CD4-positive, alpha-beta T cell treated with Interleukin-6 for 4 hours (primary cell): ENCODE measurements at regions not wholly inside any gene's neighbourhood (a gene's known extent, or its start where the extent isn't known, plus 50 kb on each side); places are given as distances from the start of the nearest gene placed in this dataset.
"Not testable (repeated sequence)": the region's sequence is repeated elsewhere in the genome, so short reads cannot be mapped to it uniquely, and the experiment has no call there.

Source experiments
- DNase-seq: peaks from one replicate; pipeline ENCODE4 v3.0.0-alpha.2; 2020; ENCODE audit warnings: mixed read lengths

DNA sequence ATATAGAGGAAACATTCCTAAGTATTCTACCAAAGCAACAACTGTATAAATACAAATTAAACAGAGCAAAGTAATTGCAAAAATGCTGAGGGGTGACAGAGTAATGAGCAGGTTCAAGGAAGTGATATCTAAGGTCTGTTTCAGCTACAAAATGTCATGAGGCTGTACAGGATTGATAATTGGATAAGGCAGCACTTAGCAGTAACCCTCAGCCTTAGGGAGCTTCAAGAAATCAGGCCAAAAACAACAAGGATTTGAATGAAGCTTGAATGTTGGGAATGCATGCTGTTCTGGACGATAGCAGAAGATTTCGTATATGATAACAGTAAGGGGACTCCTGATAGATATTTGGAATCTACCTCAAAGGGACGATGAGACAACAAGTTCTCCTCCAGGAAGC lies 142.0 kb upstream of the MMADHC start:
- no peak for DNase-seq

DNA sequence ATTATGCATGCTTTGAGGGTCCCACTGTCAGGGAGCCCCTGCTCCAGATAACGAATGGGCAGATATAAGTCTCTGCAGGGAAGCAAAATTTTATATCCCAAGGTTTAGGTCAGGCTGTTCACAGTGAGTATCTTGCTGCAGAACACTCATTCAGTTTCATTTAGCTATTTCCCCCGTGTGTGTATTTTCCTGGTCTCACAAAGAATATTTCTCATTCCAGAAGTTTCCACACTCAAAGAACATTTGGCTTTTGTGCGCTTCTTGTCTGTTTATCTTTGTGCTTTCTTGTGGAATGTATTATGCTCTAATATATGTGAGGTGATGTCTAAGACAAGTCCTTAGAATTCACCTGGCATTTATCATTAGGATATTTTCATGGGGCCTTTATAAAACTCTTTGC lies 140.4 kb upstream of the MMADHC start:
- DNase-seq, result no peak

DNA sequence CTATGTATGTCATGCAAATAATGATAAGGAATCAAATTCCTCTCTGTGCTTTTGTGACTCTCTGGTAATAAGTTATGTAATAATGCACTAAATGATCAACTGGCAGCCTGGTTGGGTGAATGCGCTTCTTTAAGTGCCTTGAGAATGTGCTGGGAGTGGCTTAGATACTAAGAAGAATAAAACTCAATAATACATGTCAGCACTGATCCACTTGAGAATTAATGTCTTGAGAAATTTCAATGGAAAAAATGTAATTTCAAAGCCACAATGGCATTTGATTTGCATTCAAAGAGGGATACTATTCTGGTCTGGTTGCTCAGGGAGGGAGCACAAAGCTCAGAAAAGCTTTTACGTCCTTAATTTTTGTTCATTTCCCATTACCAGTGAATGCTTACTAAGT lies 137.7 kb upstream of the MMADHC start:
- DNase-seq, result no peak

DNA sequence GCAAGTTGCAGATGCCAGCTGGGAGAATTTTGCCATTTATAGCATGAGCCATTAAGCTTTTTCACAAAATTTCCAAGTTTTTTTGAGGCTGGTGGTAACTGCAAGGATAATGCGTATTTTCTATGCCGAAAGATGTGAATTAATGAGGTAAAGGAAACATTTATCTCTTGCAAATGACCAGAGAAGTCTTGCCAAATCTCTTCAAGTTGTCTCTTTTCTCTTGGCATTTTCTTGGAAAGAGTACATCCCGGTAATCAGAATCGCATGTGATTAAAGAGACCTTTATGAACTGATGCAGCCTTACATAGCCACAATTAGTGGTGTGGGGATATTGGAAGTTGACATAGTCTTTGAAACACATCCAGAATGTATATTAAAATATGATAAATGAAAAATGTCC lies 136.5 kb upstream of the MMADHC start:
- no peak for DNase-seq

DNA sequence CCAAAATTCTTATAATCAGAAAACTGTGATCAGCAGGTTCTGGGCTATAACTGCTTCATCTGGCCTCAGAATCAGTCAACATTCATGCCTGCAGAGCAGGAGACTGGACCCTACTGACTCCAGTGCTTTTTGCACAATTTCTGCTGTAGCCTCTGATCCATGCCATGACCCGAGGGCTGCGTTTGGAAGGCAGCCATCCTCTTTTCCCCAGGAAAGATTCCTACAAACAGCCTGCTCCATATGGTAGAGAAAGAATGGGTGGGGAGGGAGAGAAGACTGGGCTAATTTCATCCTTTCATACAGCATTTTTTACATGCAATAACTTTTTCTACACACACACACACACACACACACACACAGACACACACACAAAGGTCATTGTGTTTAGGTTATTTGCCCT lies 133.0 kb upstream of the MMADHC start:
- DNase-seq, result no peak

DNA sequence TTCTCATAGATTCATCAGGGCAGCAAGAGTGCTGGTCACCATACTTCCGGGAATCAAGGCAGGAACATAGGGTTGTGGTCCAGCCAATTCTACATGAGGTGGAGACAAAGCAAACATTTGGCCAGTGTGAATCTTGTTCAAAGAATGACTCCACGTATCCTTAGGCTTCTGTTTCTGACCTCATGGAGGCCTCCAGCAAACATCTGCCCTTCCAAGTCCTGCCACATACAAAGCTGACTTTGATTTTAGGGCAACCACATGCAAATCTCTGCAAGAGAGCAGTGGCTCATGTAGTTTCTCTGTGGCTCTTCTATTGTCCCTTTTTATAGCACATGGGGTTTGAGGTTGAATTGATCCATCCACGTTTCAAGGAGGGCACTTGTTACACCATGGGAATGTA lies 132.1 kb upstream of the MMADHC start:
- no peak for DNase-seq

DNA sequence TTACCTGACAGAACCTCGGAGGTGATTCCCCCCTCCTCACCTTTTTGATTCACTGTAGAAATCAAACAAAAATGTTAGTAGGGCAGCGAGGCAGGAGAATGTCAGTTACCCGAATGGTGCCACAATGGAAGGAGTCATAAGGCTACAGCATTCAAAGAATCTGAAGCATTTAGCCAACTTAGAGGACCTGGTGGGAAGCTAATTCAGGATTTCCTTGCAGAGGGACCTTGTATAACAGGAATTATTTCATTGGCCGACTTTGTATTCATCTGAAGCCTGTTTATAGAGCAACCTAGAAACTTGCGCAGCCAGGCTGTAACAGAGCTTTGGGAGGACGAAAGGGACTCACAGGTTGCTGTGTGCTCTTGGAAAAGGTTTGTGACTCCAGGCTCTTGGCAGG lies 129.1 kb upstream of the MMADHC start:
- no peak for DNase-seq

DNA sequence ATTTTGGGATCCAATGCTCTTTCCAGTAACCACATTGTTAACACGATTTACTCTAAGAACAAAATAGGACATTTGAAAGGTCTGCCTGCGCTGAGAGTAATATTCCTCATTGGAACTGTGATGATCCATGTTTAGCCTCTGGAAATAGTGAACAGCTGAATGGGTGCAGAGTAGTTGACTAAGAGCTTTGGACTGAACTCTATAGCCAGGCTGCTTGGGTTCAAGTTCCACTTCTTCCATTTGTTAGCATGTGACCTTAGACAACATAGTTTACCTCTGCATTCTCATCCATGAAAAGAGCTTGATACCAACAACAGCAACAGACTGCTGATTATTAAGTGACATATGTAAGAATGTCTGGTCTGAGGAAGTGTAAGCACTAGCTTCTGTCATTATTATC lies 128.3 kb upstream of the MMADHC start:
- no peak for DNase-seq

DNA sequence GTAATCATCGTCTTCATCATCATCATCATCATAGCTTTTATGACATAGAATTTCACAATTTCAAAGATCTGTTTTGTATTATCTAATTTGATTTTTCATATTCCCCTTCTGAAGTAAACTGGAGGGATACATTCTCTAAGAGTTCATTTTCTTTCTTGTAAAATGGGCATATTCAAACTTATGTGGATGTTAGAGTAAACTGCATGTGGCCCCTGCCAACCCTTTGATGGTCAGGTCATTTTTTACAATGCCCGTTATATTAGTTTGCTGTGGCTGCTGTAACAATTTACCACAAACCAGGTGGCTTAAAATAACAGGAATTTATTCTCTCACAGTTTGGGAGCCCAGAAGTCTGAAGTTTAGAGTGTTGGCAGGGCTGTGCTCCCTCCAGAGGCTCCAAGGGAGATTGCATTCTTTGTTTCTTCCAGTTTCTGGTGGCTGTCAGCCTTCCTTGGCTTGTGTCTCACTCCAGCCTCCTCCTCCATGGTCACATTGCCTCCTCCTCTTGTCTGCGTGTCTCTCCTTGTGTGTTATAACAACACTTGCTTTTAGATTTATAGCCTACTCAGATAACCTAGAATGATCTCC lies 127.5 kb upstream of the MMADHC start:
- DNase-seq, result no peak

DNA sequence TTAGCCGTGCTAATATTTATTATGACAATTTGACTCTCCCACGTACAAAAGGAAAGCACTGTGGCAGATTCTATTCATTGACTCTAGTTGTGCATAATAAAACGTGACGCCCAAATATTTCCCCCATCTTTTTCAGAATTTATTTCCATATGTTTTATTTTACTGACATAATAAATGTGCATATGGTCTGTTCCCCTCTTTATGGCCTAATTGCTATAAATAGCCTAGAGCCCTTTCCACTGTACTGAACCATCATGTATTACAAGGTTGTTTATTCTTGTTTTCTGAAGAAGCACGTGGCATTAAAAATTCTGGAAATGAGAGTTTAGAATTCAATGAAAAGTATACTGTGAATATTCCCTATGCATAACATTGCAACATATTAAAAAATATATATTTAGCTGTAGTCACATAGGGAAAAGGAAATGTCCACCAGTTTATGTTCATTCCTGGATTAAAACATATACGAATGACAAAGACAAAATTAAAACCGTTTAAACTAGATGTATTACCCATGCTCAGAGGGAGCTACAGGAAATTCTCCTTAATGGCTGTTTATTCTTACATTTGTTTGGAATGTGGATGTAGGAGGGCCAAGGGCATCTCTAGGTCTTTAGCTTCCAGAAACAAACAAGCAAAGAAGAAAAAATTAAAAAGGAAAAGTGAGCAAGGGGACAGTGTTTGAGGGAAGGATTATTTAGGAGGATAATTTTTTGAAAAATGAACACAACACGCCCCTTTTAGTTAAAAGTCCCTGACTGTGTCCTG lies 122.1 kb upstream of the MMADHC start:
- no peak for DNase-seq

DNA sequence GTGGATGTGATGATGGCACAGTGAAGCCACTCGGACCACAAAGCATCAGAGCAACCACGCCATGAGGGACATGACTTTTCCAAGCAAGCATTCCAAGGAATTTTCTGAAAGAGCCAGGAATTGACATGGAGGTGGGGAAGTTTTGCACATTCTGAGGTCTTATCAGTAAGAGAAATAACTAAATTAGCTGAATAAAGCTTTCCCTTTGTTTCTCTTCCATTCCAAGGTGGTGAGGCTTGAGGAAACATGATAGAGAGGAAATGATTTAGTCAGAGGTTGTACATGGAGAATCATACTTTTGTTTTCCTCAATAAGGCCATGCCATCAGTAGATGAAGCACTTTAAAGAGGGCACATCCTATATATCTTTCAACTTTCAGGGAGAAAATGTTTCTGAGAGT lies 115.7 kb upstream of the MMADHC start:
- DNase-seq, result no peak

DNA sequence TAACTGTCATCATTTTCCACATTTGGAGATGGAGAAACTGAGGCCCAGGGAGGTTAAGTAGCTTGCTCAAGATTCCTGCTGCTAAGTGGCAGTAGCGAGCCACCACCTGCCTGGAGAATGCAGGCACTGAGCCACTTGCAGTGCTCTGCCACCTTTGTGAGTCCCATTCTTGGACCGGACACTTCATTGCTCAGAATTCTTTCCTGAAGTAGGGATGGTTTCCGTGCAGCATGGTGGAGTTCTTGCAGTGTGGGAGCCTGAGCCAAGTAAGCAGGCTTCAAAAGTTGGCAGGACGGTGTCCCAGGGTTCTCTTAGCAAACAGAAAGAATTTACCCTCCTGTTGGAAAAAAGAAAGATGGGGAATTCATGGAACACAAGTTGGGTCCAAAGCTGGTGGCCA lies 115.0 kb upstream of the MMADHC start:
- no peak for DNase-seq

DNA sequence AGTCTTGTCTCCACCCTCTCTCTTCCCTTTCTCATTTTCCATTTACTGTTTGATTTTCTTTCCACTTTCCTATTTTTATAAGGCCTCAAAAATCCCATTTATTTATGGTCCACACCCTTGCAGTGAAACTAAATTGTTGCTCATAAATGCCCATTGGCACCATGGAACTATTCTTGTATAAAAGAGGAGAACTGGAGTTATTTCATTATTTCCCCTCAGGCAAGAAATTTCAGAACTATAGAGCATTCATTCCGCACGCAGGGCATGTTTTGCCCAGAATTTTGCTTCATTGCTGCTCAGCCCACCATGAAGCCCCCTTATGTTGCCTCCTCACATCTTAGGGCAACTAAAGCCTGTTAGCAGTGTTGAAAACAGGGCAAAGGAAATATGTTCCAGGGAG lies 113.7 kb upstream of the MMADHC start:
- DNase-seq, result no peak

DNA sequence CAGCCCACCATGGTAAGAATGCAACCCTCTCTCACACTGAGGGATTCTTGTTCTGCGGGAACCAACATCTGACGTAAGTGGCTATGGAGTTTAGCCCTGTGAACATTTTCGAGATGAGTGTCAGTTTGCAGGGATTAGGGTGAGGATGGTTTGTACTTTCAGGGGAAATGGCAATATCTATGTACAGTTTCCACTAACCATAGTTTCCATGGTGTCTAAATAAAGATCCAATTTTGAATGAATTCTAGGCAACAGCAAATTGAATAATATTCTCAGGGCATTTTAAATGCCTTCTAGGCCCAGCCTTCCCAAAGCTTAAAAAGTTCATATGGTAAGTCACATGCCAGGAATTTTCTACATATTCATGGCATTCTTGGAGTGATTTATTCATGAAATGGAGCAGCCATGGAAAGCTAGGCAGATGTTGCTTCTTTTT lies 105.4 kb upstream of the MMADHC start:
- DNase-seq, result no peak

DNA sequence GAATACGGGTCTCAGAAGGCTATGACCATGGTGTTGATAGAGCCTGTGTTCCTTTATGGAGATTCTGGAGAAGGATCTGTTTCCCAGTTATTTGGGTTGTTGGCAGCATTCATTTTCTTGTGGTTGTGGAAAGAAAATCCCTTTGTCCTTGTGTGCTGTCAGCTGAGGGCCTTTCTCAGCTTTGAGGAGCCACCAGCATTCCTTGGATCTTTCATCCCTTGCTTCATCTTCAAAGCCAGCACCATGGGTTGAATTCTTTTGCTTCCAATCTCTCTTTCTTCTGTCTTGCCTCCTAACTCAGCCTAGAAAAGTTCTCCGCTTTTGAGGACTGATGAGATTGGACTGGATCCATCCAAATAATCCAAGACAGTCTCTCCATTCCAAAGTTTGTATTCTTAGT lies 103.2 kb upstream of the MMADHC start:
- no peak for DNase-seq

DNA sequence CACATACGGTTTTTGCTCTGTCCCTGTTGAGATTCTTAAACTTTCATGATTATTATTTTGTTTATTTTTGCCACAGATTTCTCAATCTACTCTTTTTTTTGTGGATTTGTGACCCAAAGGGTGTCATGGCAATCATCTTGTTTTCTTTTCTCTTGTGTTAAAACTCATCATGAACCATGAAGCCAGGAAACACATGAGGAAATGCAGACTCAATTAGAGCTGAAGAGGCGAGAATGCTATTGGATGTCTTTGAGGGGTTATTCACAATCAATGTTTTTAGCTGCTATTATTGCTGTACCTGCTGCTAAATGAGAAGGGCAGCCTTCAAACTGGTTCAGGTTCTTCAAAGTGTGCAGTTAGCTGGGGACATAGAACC lies 99.5 kb upstream of the MMADHC start:
- DNase-seq, result no peak

DNA sequence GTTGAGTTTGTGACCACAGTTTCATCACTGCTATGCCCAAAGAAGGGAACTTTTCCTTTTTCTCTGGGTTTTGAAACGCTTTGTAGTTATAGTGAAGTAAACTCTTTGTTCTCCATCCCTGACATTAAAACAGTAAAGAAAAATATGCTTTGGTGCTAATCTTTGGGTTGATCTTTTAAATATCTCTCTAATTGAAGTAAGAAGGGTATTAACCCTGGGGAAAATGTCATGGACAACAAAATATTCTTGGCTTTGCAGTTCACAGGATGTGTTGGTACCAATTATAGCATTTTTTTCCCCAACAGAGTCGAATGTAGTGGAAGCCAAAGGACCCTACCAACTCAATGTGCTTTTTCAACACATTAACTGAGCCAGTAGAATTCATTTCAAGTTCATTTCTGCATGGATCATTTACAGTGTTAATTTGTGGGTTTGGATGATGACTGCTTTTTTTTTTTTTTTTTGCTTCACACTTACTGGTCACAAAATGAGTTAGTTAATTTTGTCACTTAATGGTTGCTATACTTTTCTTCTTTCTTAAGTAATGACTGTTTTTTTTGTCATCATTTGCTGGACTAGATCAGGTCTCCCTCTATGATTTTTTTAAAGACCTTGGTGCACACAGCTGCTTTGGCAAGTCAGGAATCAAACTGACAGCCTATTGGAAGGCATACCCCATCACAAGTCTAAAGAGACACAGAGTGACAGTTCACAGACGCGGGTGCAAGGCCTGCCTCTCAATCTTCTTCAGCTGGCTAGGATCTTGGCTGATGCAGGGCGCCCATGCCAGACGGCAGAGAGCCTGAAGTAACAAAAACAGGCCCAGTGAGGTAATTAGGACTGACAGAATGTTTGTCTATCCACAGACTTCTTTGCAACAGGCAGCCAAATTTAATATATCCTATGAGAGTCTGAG lies 98.8 kb upstream of the MMADHC start:
- DNase-seq, result no peak

DNA sequence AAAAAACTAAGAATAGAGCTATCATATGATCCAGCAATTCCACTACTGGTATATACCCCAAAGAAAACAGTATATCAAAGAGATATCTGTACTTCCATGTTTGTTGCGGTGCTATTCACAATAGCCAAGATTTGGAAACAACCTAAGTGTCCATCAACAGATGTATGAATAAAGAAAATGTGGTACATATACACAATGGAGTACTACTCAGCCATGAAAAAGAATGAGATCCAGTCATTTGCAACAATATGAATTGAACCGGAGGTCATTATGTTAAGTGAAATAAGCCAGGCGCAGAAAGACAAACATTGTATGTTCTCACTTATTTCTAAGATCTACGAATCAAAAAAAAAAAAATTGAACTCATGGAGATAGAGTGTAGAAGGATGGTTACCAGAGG lies 97.8 kb upstream of the MMADHC start:
- not testable (repeated sequence) for DNase-seq

DNA sequence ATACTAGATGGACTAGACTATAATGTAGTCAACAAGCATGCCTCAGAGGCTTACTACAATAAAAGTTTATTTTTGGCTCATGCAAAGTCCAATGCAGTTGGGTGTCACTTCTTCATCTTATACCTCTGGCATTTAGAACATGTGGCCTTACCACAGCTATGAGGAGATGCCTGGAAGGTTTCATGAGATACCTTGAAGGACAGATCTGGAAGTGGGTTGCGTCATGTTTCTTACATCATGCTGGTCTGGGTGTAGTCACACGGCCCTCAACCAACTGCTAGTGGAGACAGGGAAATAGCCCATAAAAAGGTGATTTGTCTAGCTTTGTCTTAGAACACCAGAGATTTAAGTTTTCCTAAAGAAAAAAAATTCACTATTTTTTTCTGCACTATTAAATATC lies 91.7 kb upstream of the MMADHC start:
- DNase-seq, result no peak

DNA sequence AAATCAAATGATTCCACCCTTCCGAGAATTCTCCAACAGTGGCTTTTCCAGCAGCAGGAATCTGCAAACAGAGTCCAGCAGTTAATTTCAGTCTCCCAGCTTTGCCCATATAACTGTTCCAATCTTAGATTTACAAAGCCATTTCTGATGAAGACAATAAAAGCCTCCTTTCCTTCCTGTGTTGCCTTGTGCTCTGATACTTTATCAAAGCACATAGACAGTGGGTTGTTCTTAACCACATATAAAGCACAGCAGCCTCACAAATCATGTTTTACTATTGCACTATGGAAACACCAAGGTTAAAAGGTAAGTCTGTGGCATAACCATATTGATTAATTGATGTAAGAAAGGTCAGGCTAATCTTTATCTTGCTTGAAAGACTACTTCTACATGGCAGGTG lies 89.8 kb upstream of the MMADHC start:
- no peak for DNase-seq

DNA sequence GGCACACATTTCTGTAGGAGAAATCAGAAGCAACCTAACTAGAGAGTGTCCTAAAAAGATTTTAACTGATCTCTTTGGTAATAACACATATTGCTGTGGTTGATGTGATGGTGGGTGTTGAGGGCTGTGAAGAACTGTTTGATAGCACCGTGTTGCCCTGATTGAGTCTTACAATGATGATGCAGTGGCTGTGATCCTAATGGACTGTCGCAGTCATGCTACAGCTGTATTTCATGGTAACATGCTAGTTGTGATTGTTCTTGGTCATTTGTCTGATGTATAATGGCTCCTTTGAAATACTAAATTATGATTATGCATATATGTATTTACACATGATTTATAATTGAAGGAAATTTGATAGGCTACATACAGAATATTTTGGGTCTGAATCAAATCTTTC lies 82.5 kb upstream of the MMADHC start:
- DNase-seq, result no peak

DNA sequence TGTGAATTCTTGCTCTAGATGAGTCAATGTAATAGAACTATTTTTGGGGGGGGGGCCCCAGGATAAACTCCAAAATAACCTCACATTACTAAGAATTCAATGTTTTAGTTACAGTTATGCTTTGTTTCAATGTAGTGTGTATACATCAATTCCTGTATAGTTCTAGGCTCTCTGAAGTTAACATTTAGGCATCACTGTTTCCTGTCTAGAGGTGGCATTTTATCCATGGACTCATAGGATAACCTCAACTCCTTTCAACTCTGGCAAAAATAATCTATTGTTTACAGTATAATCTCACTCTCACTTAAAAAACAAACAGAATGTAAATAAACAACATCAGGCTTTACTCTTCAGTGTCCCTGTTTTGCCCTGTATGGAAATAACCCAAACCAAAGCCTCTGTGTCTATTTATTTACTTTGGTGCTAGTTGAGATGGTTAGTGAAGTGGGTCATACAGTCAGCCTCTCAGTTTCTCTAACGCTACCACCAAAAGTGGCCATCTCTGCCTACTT lies 79.3 kb upstream of the MMADHC start:
- no peak for DNase-seq

DNA sequence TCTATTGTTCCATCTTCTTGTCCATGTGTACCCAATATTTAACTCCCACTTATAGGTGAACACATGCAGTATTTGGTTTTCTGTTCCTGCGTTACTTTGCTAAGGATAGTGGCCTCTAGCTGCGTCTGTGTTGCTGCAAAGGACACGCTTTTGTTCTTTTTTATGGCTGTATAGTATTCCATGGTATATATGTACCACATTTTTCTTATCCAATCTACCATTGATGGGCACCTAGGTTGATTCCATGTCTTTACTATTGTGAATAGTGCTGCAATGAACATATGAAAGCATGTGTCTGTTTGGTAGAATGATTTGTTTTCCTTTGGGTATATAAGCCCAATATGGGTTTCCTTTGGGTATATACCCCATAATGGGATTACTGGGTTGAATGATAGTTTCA lies 77.3 kb upstream of the MMADHC start:
- DNase-seq, result no peak

DNA sequence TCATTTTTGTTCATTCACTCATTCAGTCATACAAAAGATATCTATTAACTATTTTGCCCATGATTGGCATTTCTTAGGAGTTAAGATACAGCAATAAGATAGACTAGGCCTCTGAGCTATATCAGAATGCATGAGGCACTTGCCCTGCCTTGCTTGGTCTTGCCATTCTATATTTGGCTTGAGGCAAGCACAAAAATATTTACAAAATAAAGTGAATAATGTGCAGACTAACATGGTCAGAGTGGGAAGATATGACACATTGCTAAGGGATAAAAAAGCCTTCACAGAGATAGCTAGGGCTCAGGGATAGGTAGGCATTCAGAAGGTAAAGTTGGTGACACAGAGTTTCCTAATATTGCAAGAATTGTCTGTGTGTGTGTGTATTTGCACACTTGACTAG lies 75.0 kb upstream of the MMADHC start:
- DNase-seq, result no peak
